Subcutaneous abdominal adipose tissue (tissue), 5 donors: ENCODE measurements at regions not wholly inside any gene's neighbourhood (a gene's known extent, or its start where the extent isn't known, plus 50 kb on each side); places are given as distances from the start of the nearest gene placed in this dataset.

Source experiments
- H3K27ac ChIP-seq: one replicate; pipeline ENCODE4 v1.7.0; 2013; ENCODE audit warnings: low read depth, mild to moderate bottlenecking, inconsistent platforms, low read length, moderate library complexity
- H3K27me3 ChIP-seq, 5 donors: one replicate each; pipeline ENCODE4 v1.7.0; 2013; ENCODE audit warnings: low read length in 5 of 5, inconsistent platforms in 1 of 5; ENCODE audit not compliant: control insufficient read depth in 5 of 5, insufficient read depth in 4 of 5
- H3K36me3 ChIP-seq, 5 donors: one replicate each; pipeline ENCODE4 v1.7.0; 2013; ENCODE audit warnings: low read length in 5 of 5; ENCODE audit not compliant: control insufficient read depth in 5 of 5, insufficient read depth in 5 of 5
- H3K4me1 ChIP-seq, 5 donors: one replicate each; pipeline ENCODE4 v1.7.0; 2013; ENCODE audit warnings: low read length in 5 of 5, mild to moderate bottlenecking in 3 of 5, moderate library complexity in 1 of 5; ENCODE audit not compliant: control insufficient read depth in 5 of 5, insufficient read depth in 5 of 5
- H3K4me3 ChIP-seq, 5 donors: one replicate each; pipeline ENCODE4 v1.7.0; 2013; ENCODE audit warnings: low read length in 5 of 5, low read depth in 1 of 5
- H3K9ac ChIP-seq, 5 donors: one replicate each; pipeline ENCODE4 v1.7.0; 2013; ENCODE audit warnings: low read length in 5 of 5, mild to moderate bottlenecking in 4 of 5, moderate library complexity in 3 of 5
- H3K9me3 ChIP-seq, 5 donors: one replicate each; pipeline ENCODE4 v1.7.0; 2013; ENCODE audit warnings: low read length in 5 of 5; ENCODE audit not compliant: control insufficient read depth in 5 of 5
- donor health status: healthy.
- donor health status: healthy.
- donor health status: healthy.
- donor health status: healthy.
- donor health status: healthy.

GRCh38 chr16:54429029-54429428 is 142.4 kb upstream of the IRX3 start:
- peaks cover 7 to 30% (median 10%) of the 10 kb centered on the region in 5 donors for H3K27me3 ChIP-seq
- H3K4me1 ChIP-seq: no peaks in the 10 kb centered on the region
- H3K36me3 ChIP-seq: no peaks in the 10 kb centered on the region
- peaks cover 0 to 12% (median 8%) of the 10 kb centered on the region in 5 donors for H3K9me3 ChIP-seq
- no peak overlapping the region for H3K4me3 ChIP-seq
- no peak overlapping the region for H3K27ac ChIP-seq
- H3K9ac ChIP-seq: no peak overlapping the region

- H3K9me3 ChIP-seq: peaks cover 0 to 12% (median 8%) of the 10 kb centered on the region in 5 donors
- peaks cover 7 to 25% (median 10%) of the 10 kb centered on the region in 5 donors for H3K27me3 ChIP-seq
- no peaks in the 10 kb centered on the region for H3K4me1 ChIP-seq
- H3K9ac ChIP-seq: no peak overlapping the region
- H3K27ac ChIP-seq: no peak overlapping the region
- no peak overlapping the region for H3K4me3 ChIP-seq
- no peaks in the 10 kb centered on the region for H3K36me3 ChIP-seq
Measured at GRCh38 chr16:54426553-54426849, 139.9 kb upstream of the IRX3 start.

GRCh38 chr16:54425681-54426552 is 139.3 kb upstream of the IRX3 start:
- Histone ChIP-seq H3K4me1 (no peaks in the 10 kb centered on the region), H3K27me3 (peaks cover 7 to 22% (median 10%) of the 10 kb centered on the region in 5 donors)

GRCh38 chr16:54425068-54425467 is 138.5 kb upstream of the IRX3 start:
- Histone ChIP-seq H3K4me1 (no peaks in the 10 kb centered on the region), H3K4me3 (no peak overlapping the region), H3K36me3 (no peaks in the 10 kb centered on the region), H3K9ac (no peak overlapping the region), H3K27me3 (peaks cover 1 to 14% (median 5%) of the 10 kb centered on the region in 5 donors), H3K27ac (no peak overlapping the region), H3K9me3 (peaks cover 0 to 10% (median 6%) of the 10 kb centered on the region in 5 donors)

More at GRCh38 chr16:54425681-54426552, 139.3 kb upstream of the IRX3 start:
- Histone ChIP-seq H3K4me3 (no peak overlapping the region), H3K9me3 (peaks cover 0 to 12% (median 8%) of the 10 kb centered on the region in 5 donors), H3K9ac (no peak overlapping the region), H3K27ac (no peak overlapping the region), H3K36me3 (no peaks in the 10 kb centered on the region)

- Histone ChIP-seq H3K9me3 (peaks cover 0 to 3% (median 0%) of the 10 kb centered on the region in 5 donors), H3K36me3 (no peaks in the 10 kb centered on the region), H3K9ac (no peak overlapping the region), H3K4me1 (no peaks in the 10 kb centered on the region), H3K4me3 (no peak overlapping the region), H3K27ac (no peak overlapping the region), H3K27me3 (peaks cover 0 to 5% (median 5%) of the 10 kb centered on the region in 5 donors)
Measured at GRCh38 chr16:54424043-54424451, 137.5 kb upstream of the IRX3 start.

GRCh38 chr16:54422569-54422978 is 136.0 kb upstream of the IRX3 start:
- no peaks in the 10 kb centered on the region for H3K4me1 ChIP-seq
- H3K4me3 ChIP-seq: no peak overlapping the region
- H3K27me3 ChIP-seq: peaks cover 0 to 5% (median 2%) of the 10 kb centered on the region in 5 donors
- no peaks in the 10 kb centered on the region for H3K9me3 ChIP-seq
- H3K27ac ChIP-seq: no peak overlapping the region
- no peaks in the 10 kb centered on the region for H3K36me3 ChIP-seq
- no peak overlapping the region for H3K9ac ChIP-seq

GRCh38 chr16:54422159-54422558 is 135.6 kb upstream of the IRX3 start:
- H3K4me3 ChIP-seq: no peak overlapping the region
- H3K9ac ChIP-seq: no peak overlapping the region
- H3K27me3 ChIP-seq: peaks cover 0 to 4% (median under 1%) of the 10 kb centered on the region in 5 donors
- H3K4me1 ChIP-seq: no peaks in the 10 kb centered on the region
- H3K36me3 ChIP-seq: no peaks in the 10 kb centered on the region
- H3K9me3 ChIP-seq: no peaks in the 10 kb centered on the region
- no peak overlapping the region for H3K27ac ChIP-seq

GRCh38 chr16:54421220-54421619 is 134.6 kb upstream of the IRX3 start:
- H3K27ac ChIP-seq: no peak overlapping the region
- no peaks in the 10 kb centered on the region for H3K4me1 ChIP-seq
- H3K36me3 ChIP-seq: no peaks in the 10 kb centered on the region
- H3K9ac ChIP-seq: no peak overlapping the region
- no peak overlapping the region for H3K4me3 ChIP-seq
- H3K27me3 ChIP-seq: no peaks in the 10 kb centered on the region
- H3K9me3 ChIP-seq: no peaks in the 10 kb centered on the region

GRCh38 chr16:54418903-54419302 is 132.3 kb upstream of the IRX3 start:
- H3K9me3 ChIP-seq: peaks cover 0 to 2% (median 0%) of the 10 kb centered on the region in 5 donors
- H3K27me3 ChIP-seq: peaks cover 0 to 2% (median 0%) of the 10 kb centered on the region in 5 donors
- H3K27ac ChIP-seq: no peak overlapping the region
- no peaks in the 10 kb centered on the region for H3K36me3 ChIP-seq
- H3K4me1 ChIP-seq: no peaks in the 10 kb centered on the region
- no peak overlapping the region for H3K4me3 ChIP-seq
- H3K9ac ChIP-seq: no peak overlapping the region

- H3K27me3 ChIP-seq: peaks cover 0 to 8% (median 3%) of the 10 kb centered on the region in 5 donors
- H3K4me3 ChIP-seq: no peak overlapping the region
- peaks cover 0 to 2% (median 0%) of the 10 kb centered on the region in 5 donors for H3K9me3 ChIP-seq
- H3K36me3 ChIP-seq: no peaks in the 10 kb centered on the region
- H3K4me1 ChIP-seq: no peaks in the 10 kb centered on the region
- no peak overlapping the region for H3K27ac ChIP-seq
- H3K9ac ChIP-seq: no peak overlapping the region
Measured at GRCh38 chr16:54417384-54417783, 130.8 kb upstream of the IRX3 start.
